Hepatocyte (in vitro differentiated cells): ENCODE measurements at regions not wholly inside any gene's neighbourhood (a gene's known extent, or its start where the extent isn't known, plus 50 kb on each side); places are given as distances from the start of the nearest gene placed in this dataset.

Source experiments
- DNase-seq: peaks from one replicate; pipeline ENCODE4 v3.0.0-alpha.2; 2016; ENCODE audit warnings: low spot score
- H2AFZ ChIP-seq: fragments of 200-600 bp; sonication (generic); 2 replicates; pipeline ENCODE4 v1.6.0; 2016; ENCODE audit warnings: antibody characterized with exemption, mild to moderate bottlenecking
- H3K27ac ChIP-seq: fragments of 200-600 bp; sonication (generic); 2 replicates; pipeline ENCODE4 v1.5.1; 2016; ENCODE audit warnings: mild to moderate bottlenecking
- H3K27me3 ChIP-seq: fragments of 200-600 bp; sonication (generic); 2 replicates; pipeline ENCODE4 v1.6.1; 2016
- H3K36me3 ChIP-seq: fragments of 200-600 bp; sonication (generic); replicated peaks from 2 replicates; pipeline ENCODE4 v1.5.1; 2016; ENCODE audit warnings: low read depth; ENCODE audit not compliant: insufficient read depth
- H3K4me1 ChIP-seq: fragments of 200-600 bp; sonication (generic); 2 replicates; pipeline ENCODE4 v1.5.1; 2016; ENCODE audit warnings: mild to moderate bottlenecking, moderate library complexity; ENCODE audit not compliant: insufficient read depth
- H3K4me2 ChIP-seq: fragments of 200-600 bp; sonication (generic); 2 replicates; pipeline ENCODE4 v1.6.0; 2016
- H3K4me3 ChIP-seq: fragments of 200-600 bp; sonication (generic); 2 replicates; pipeline ENCODE4 v1.5.1; 2016; ENCODE audit warnings: mild to moderate bottlenecking
- H3K79me2 ChIP-seq: fragments of 200-600 bp; sonication (generic); 2 replicates; pipeline ENCODE4 v1.6.0; 2017; ENCODE audit warnings: mild to moderate bottlenecking
- H3K9me2 ChIP-seq: fragments of 200-600 bp; sonication (generic); replicated peaks from 2 replicates; pipeline ENCODE4 v1.6.0; 2017; ENCODE audit warnings: mild to moderate bottlenecking; ENCODE audit not compliant: insufficient read depth
- H3K9me3 ChIP-seq: fragments of 200-600 bp; sonication (generic); 2 replicates; pipeline ENCODE4 v1.5.1; 2016; ENCODE audit warnings: low read depth, mild to moderate bottlenecking
- H4K20me1 ChIP-seq: fragments of 200-600 bp; sonication (generic); 2 replicates; pipeline ENCODE4 v1.6.0; 2016; ENCODE audit warnings: mild to moderate bottlenecking; ENCODE audit not compliant: insufficient read depth, poor library complexity, severe bottlenecking
- CTCF ChIP-seq: fragments of 200-600 bp; sonication (generic); IDR thresholded peaks from 2 replicates; pipeline ENCODE4 v1.5.1; 2016; ENCODE audit warnings: antibody characterized with exemption, mild to moderate bottlenecking; ENCODE audit not compliant: poor library complexity
- EZH2 ChIP-seq: fragments of 200-600 bp; sonication (generic); IDR thresholded peaks from 2 replicates; pipeline ENCODE4 v1.6.1; 2016; ENCODE audit warnings: antibody characterized with exemption, mild to moderate bottlenecking, borderline replicate concordance
- EZH2phosphoT487 ChIP-seq: fragments of 200-600 bp; sonication (generic); IDR thresholded peaks from one replicate; pipeline ENCODE4 v1.6.1; 2018; ENCODE audit warnings: antibody characterized with exemption, mild to moderate bottlenecking, low read depth, moderate library complexity; ENCODE audit not compliant: unreplicated experiment, severe bottlenecking
- WGBS: methylation state at CpG from one replicate; pipeline ENCODE4 v1.1.6; 2016; ENCODE audit warnings: low lambda C conversion rate; ENCODE audit errors: missing lambda C conversion rate; 5-methylcytosine and 5-hydroxymethylcytosine counted together

- H3K4me3 ChIP-seq = no peak overlapping the region
- no peak overlapping the region for H3K4me2 ChIP-seq
- DNase-seq = no peak
- TF ChIP-seq EZH2 = no peak
- TF ChIP-seq EZH2phosphoT487 = no peak
- no peak for TF ChIP-seq CTCF
- H3K9me2 ChIP-seq = no peaks in the 10 kb centered on the region
- H2AFZ ChIP-seq = no peak overlapping the region
- no peak overlapping the region for H3K27ac ChIP-seq
- no peaks in the 10 kb centered on the region for H3K9me3 ChIP-seq
- H3K36me3 ChIP-seq = no peaks in the 10 kb centered on the region
- H3K4me1 ChIP-seq = no peaks in the 10 kb centered on the region
- no peaks in the 10 kb centered on the region for H3K79me2 ChIP-seq
- 81% methylated on average over 4 of the region's 4 CpGs for WGBS
- no peaks in the 10 kb centered on the region for H4K20me1 ChIP-seq
- no peaks in the 10 kb centered on the region for H3K27me3 ChIP-seq
Measured at GRCh38 chr14:46197856-46198255, 453.7 kb downstream of the RPL10L start.
